CD14-positive monocyte (primary cell): ENCODE measurements at regions not wholly inside any gene's neighbourhood (a gene's known extent, or its start where the extent isn't known, plus 50 kb on each side); places are given as distances from the start of the nearest gene placed in this dataset.

Source experiments
- DNase-seq, 3 donors: peaks; one replicate each; pipeline ENCODE4 v3.0.0-alpha.2; 2011 to 2022
- H2AFZ ChIP-seq: 2 replicates; pipeline ENCODE4 v1.6.0; 2012; ENCODE audit warnings: mild to moderate bottlenecking, low read depth, low read length, inconsistent platforms; ENCODE audit not compliant: insufficient read depth, poor library complexity, severe bottlenecking
- H3K27ac ChIP-seq, 2 donors: 1 replicate in 1 of 2; 2 replicates in 1 of 2; pipeline ENCODE4 v1.5.1; 2012 to 2013; ENCODE audit warnings: low read length in 2 of 2, control low read depth in 1 of 2, inconsistent platforms in 1 of 2, low read depth in 1 of 2, mild to moderate bottlenecking in 1 of 2
- H3K27me3 ChIP-seq, 2 donors: one replicate each; pipeline versions ENCODE4 v1.6.0 to v1.6.1; 2011 to 2013; ENCODE audit warnings: low read length in 2 of 2; ENCODE audit not compliant: control insufficient read depth in 2 of 2, insufficient read depth in 2 of 2
- H3K36me3 ChIP-seq, 2 donors: replicated peaks in 1 of 2; 1 replicate in 1 of 2; 2 replicates in 1 of 2; pipeline versions ENCODE4 v1.5.1 to v1.6.1; 2012 to 2013; ENCODE audit warnings: low read length in 2 of 2, control low read depth in 1 of 2, inconsistent platforms in 1 of 2, mild to moderate bottlenecking in 1 of 2; ENCODE audit not compliant: insufficient read depth in 2 of 2, control insufficient read depth in 1 of 2
- H3K4me1 ChIP-seq, 2 donors: 1 replicate in 1 of 2; 2 replicates in 1 of 2; pipeline versions ENCODE4 v1.5.1 to v1.6.1; 2012 to 2013; ENCODE audit warnings: low read length in 2 of 2, control low read depth in 1 of 2, inconsistent platforms in 1 of 2, mild to moderate bottlenecking in 1 of 2, moderate library complexity in 1 of 2; ENCODE audit not compliant: insufficient read depth in 2 of 2, control insufficient read depth in 1 of 2
- H3K4me2 ChIP-seq: replicated peaks from 2 replicates; pipeline ENCODE3; 2012; ENCODE audit warnings: low read length, moderate library complexity, mild to moderate bottlenecking; ENCODE audit not compliant: poor library complexity, severe bottlenecking; ENCODE audit errors: extremely low read depth
- H3K4me3 ChIP-seq, 3 experiments: fragments of 200-600 bp in 1 of 3; sonication (generic) in 1 of 3; replicated peaks in 1 of 3; 1 replicate in 2 of 3; 2 replicates in 1 of 3; pipeline ENCODE4 v1.5.1; 2011 to 2013; ENCODE audit warnings: low read length in 3 of 3, mild to moderate bottlenecking in 3 of 3, control low read depth in 2 of 3, low read depth in 2 of 3, inconsistent platforms in 1 of 3, moderate library complexity in 1 of 3
- H3K79me2 ChIP-seq: 2 replicates; pipeline ENCODE4 v1.6.0; 2012; ENCODE audit warnings: mild to moderate bottlenecking, control low read depth, inconsistent platforms, low read length, moderate library complexity; ENCODE audit not compliant: insufficient read depth
- H3K9ac ChIP-seq: 2 replicates; pipeline ENCODE4 v1.6.0; 2017; ENCODE audit warnings: low read length, mild to moderate bottlenecking; ENCODE audit not compliant: insufficient read depth, poor library complexity, severe bottlenecking
- H3K9me3 ChIP-seq, 2 donors: replicated peaks in 1 of 2; 1 replicate in 1 of 2; 2 replicates in 1 of 2; pipeline versions ENCODE4 v1.5.1 to v1.6.1; 2012 to 2013; ENCODE audit warnings: low read length in 2 of 2, control low read depth in 1 of 2; ENCODE audit not compliant: control insufficient read depth in 1 of 2, insufficient read depth in 1 of 2
- H4K20me1 ChIP-seq: 2 replicates; pipeline ENCODE4 v1.6.0; 2012; ENCODE audit warnings: mild to moderate bottlenecking, low read length, control low read depth, moderate library complexity; ENCODE audit not compliant: insufficient read depth
- H3K27ac Mint-ChIP-seq, 7 donors: one replicate each; pipeline ENCODE4 v1.8.0; 2020; ENCODE audit warnings: mild to moderate bottlenecking in 7 of 7, mixed read lengths in 7 of 7, moderate library complexity in 6 of 7, inconsistent platforms in 2 of 7
- H3K27me3 Mint-ChIP-seq, 3 donors: one replicate each; pipeline ENCODE4 v1.8.0; 2021 to 2022; ENCODE audit warnings: low read depth in 3 of 3, mild to moderate bottlenecking in 3 of 3, mixed read lengths in 3 of 3, moderate library complexity in 3 of 3, inconsistent platforms in 1 of 3
- H3K36me3 Mint-ChIP-seq, 2 donors: one replicate each; pipeline ENCODE4 v1.8.0; 2020; ENCODE audit warnings: mixed read lengths in 2 of 2, inconsistent platforms in 1 of 2, mild to moderate bottlenecking in 1 of 2
- H3K4me1 Mint-ChIP-seq: one replicate; pipeline ENCODE4 v1.8.0; 2020; ENCODE audit warnings: mild to moderate bottlenecking, mixed read lengths
- H3K4me3 Mint-ChIP-seq, 2 donors: one replicate each; pipeline ENCODE4 v1.8.0; 2020; ENCODE audit warnings: mild to moderate bottlenecking in 2 of 2, mixed read lengths in 2 of 2, moderate library complexity in 1 of 2
- H3K9me3 Mint-ChIP-seq, 7 donors: one replicate each; pipeline ENCODE4 v1.8.0; 2020 to 2022; ENCODE audit warnings: mixed read lengths in 7 of 7, mild to moderate bottlenecking in 6 of 7, moderate library complexity in 6 of 7, inconsistent platforms in 2 of 7
- WGBS: methylation state at CpG from one replicate; pipeline ENCODE4 v1.1.5; 2013; ENCODE audit warnings: missing lambda C conversion rate; ENCODE audit not compliant: insufficient coverage; 5-methylcytosine and 5-hydroxymethylcytosine counted together
- intact Hi-C, 2 donors: fragments of 100-400 bp; cut with micrococcal nuclease; formaldehyde crosslinking; loops; one replicate each; pipeline versions ENCODE4 v1.15.0 to v1.15.1; 2023
- TF ChIP-seq, protein P1 (sequence below): fragments of 200-600 bp; IDR thresholded peaks from one replicate; pipeline ENCODE4 v1.8.0; 2022; ENCODE audit warnings: antibody characterized with exemption, mild to moderate bottlenecking

DNA sequence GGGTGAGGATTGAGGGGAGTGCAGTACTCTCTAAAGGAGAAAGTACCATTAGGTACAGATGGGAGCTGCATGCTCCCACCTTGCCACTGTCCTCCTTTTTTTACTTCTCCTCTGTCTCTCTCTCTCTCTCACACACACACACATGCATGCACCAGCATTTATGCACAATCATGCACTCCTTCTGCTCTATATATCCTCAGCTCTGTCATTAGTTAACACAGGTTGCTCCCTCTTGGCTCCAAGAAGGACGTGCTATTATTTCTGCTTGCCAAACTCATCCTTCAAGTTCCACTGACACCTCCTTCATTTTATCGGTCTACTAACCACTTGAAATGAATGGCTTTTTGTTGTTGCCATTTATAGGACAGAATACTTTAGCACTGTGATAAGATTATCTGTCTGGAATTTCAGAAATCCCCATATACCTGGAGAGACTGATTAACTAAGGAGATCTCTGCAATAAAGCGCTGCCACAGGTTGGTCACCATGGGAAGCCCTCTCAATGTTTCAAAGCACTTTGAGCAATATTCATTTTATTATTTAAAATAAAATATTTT, 178.5 kb upstream of the TRIB2 start:
- H3K27ac ChIP-seq, result no peak overlapping the region
- H3K9ac ChIP-seq, result no peak overlapping the region
- H3K27ac Mint-ChIP-seq, result no peak overlapping the region
- peaks cover 1% of the 10 kb centered on the region for H3K4me1 Mint-ChIP-seq
- H3K9me3 ChIP-seq, result no peaks in the 10 kb centered on the region
- H3K36me3 Mint-ChIP-seq, result no peaks in the 10 kb centered on the region
- DNase-seq, result no peak
- H4K20me1 ChIP-seq, result no peaks in the 10 kb centered on the region
- H3K9me3 Mint-ChIP-seq, result no peaks in the 10 kb centered on the region
- H2AFZ ChIP-seq, result no peak overlapping the region
- intact Hi-C loops, result no loop called here
- H3K4me3 ChIP-seq, result no peak overlapping the region
- H3K27me3 ChIP-seq, result peaks cover 5 to 6% of the 10 kb centered on the region in 2 donors
- no peaks in the 10 kb centered on the region for H3K36me3 ChIP-seq
- 83% methylated on average over 1 of the region's 3 CpGs for WGBS
- H3K27me3 Mint-ChIP-seq, result peaks cover 3 to 5% (median 4%) of the 10 kb centered on the region in 3 donors
- no peaks in the 10 kb centered on the region for H3K4me1 ChIP-seq
- H3K4me3 Mint-ChIP-seq, result no peak overlapping the region
- TF ChIP-seq, protein P1, sequence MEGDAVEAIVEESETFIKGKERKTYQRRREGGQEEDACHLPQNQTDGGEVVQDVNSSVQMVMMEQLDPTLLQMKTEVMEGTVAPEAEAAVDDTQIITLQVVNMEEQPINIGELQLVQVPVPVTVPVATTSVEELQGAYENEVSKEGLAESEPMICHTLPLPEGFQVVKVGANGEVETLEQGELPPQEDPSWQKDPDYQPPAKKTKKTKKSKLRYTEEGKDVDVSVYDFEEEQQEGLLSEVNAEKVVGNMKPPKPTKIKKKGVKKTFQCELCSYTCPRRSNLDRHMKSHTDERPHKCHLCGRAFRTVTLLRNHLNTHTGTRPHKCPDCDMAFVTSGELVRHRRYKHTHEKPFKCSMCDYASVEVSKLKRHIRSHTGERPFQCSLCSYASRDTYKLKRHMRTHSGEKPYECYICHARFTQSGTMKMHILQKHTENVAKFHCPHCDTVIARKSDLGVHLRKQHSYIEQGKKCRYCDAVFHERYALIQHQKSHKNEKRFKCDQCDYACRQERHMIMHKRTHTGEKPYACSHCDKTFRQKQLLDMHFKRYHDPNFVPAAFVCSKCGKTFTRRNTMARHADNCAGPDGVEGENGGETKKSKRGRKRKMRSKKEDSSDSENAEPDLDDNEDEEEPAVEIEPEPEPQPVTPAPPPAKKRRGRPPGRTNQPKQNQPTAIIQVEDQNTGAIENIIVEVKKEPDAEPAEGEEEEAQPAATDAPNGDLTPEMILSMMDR, result no peak
- no peak overlapping the region for H3K4me2 ChIP-seq
- no peaks in the 10 kb centered on the region for H3K79me2 ChIP-seq

DNA sequence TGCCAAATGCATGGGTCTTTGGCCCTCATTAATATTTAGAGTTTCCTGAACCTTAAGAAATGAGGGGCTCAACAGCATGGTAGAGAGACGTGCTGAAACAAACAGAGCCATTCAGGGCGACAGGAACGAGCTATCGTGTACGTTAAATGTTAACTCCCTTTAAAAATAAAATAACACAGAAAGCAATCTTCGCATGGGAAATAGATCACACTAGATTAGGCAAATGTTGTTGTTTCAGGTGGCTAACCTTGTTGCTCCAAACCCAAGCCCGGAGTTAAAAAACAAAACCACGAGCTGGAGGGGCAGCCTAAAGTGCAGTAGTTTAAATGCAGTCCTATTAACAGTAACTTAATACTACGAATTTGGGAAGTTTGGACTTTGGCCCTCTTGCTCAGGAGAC, 177.4 kb upstream of the TRIB2 start:
- Histone ChIP-seq H3K4me1 (no peaks in the 10 kb centered on the region), H2AFZ (no peak overlapping the region), H3K79me2 (no peaks in the 10 kb centered on the region), H3K9ac (no peak overlapping the region), H3K36me3 (no peaks in the 10 kb centered on the region), H3K4me3 (no peak overlapping the region), H3K9me3 (no peaks in the 10 kb centered on the region), H3K4me2 (no peak overlapping the region), H4K20me1 (no peaks in the 10 kb centered on the region), H3K27me3 (no peaks in the 10 kb centered on the region), H3K27ac (no peak overlapping the region)
- Mint-ChIP-seq H3K36me3 (no peaks in the 10 kb centered on the region), H3K9me3 (peaks cover 0 to 3% (median 0%) of the 10 kb centered on the region in 7 donors), H3K27ac (no peak overlapping the region), H3K4me3 (no peak overlapping the region), H3K27me3 (peaks cover 3 to 5% (median 4%) of the 10 kb centered on the region in 3 donors), H3K4me1 (peaks cover 5% of the 10 kb centered on the region)
- intact Hi-C loops, result no loop called here
- DNase-seq, result no peak
- WGBS, result no CpG with 5 or more reads among the region's 9 CpGs
- TF ChIP-seq, protein P1, result no peak
